Hepatic stellate cell (primary cell): ENCODE measurements at regions not wholly inside any gene's neighbourhood (a gene's known extent, or its start where the extent isn't known, plus 50 kb on each side); places are given as distances from the start of the nearest gene placed in this dataset.
A peak's percentile ranks its signal among the peaks of the same experiment; 100 is the strongest.
"Not testable (repeated sequence)": the region's sequence is repeated elsewhere in the genome, so short reads cannot be mapped to it uniquely, and the experiment has no call there.

ENCODE experiments used
- DNase-seq: peaks from one replicate; pipeline ENCODE4 v3.0.0; 2011; ENCODE audit warnings: low spot score

DNA sequence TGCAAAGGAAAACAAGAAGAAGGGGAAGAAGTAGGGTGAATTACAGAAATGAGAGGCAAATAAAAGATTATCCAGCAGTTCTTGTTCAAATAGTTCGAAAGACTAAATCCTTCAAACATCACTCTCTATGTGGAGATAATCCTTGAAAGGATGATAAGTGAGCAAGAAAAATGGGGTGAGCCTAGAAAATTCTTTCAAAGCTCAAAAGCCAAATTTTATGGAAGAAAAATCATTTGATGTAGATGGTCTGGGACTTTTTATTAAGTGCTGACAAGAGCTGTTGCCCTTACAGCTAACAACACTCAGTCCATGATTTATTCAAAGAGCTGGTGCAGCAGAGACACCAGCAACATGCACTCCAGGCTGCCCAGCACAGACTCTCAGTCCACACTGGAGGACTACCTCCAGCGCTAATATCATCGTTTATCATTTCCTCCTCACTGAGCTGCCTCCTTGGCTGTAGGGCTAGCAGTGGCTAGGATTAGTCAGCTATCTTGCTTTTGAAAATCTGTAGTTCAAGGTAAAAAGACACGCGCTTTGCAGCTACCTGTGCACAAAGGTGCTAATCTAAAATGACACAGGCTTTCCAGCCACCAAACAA lies 264.8 kb upstream of the KIF2A start:
- no peak for DNase-seq

DNA sequence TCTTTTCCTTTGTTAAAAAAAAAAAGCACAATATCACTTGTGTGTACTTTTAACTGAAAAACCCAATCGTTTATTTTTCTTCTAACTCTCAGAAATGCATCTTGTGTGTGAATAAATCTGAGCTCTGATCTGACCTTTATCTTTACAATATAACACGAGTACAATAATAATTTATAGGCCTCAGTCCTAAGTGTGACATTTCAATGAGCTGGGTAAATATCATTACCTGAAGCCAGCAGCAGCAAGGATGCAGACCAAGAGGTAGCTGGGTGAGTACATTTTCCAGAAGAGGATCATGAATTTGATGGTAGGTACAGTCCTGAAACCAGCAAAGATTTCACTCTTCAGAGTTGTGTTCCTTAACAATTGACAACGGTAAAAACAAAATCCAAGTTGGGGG lies 264.0 kb upstream of the KIF2A start:
- DNase-seq: no peak

DNA sequence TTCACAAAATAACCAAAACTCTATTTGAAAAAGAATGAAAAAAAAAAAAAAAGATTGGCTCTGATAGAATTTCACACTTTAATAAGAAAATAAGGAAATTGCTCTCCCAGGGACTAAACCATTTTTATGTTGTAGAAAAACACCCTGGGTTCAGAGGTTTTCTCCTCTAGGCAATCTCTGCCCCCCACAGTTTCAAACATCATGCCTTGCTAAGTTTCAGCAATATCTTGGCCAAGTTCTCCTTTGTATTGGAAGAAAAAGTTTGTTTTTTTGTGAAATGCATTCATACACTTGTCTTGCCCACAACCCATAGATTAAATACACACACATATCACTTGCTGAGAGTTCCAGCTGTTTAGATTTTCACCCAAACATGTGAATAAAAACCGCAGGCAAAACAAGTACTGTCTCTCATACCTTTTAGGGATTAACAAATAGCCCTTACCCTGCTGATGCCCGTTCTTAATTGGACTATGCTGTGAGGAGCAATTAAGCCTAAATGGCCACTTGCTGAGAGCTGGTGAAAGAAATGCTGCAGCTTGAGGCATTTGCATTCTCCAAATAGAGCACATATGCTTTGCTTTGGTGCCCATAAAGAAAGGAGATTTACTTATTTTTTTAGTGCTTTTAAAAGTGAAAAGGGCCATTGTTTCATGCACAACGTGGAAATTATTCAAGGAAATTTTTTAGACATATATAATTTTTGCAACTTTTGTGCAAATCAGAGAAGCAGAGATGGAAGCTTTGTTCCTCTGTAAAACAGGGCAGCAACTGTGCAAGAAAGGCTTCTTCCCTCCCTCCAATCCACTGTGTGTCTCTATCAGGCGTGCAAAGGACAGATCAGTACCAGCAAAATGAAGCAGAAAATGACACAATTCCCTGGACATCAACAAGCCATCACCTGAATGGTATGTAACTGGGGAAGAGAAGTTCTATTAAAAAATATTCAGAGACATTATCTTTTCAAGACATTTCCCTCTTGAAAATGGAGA lies 262.4 kb upstream of the KIF2A start:
- no peak for DNase-seq

DNA sequence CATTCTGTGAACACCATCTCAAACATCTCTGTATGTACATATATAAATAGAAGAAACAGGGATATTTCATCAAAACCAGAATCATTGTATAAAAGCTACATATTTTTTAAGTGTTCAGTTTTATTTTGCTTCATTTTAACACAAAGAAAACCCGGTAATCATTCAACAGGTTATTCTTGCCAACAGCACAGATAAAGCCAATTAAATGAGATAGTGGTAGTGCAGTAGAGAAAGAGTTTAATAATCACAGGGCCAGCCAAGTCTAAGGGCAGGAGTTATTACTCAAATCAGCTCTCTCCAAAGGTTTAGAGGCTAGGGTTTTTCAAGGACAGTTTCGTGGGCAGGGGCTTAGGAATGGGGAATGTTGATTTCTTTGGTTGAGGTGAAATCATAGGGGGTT lies 261.0 kb upstream of the KIF2A start:
- DNase-seq: no peak

DNA sequence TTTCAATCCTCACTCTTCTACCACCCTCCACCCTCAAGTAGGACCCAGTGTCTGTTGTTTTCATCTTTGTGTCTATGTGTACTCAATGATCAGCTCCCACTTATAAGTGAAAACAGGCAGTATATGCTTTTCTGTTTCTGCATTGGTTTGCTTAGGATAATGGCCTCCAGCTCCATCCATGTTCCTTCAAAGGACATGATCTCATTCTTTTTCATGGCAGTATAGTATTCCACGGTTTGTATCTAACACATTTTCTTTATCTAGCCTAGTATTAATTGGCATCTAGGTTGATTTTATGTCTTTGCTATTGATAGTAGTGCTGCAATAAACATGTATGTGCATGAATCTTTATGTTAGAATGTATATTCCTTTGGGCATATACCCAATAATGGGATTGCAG lies 259.8 kb upstream of the KIF2A start:
- no peak for DNase-seq

DNA sequence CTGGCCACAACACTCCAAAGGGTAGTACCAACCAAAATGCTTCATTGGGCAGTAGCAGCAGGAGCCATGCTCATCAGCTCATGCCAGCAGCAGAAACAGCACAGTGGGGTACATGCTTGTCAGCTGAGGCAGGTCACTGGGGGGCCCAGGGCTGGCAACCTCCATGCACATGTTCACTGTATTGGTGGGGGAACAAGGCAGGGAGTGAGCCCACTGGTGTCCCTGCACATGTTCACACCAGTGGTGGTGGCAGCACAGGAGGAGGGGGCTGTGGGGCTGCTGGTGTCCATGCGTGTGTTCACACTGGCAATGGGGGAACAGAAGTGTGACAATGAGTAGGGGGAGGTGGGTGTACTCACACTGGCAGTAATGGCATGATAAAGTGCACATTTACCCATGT lies 254.3 kb upstream of the KIF2A start:
- no peak for DNase-seq

DNA sequence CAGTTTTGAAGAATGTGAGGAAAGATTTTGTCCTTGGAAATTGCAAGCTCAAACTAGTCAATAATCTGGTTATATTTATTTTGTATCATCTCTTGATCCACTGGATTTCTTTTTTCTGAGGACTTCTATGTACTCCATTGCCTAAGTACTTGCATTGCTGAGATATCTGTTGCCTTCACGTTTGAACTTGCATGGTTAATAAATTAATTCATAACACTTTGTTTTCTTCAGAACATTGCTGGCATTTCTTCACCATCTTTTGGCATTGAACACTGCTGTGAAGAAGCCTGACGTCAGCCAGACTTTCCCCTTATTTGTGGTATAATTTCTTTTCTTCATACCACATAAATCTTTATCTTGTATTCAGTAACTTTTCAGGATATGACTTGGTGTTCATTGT lies 246.0 kb upstream of the KIF2A start:
- no peak for DNase-seq

DNA sequence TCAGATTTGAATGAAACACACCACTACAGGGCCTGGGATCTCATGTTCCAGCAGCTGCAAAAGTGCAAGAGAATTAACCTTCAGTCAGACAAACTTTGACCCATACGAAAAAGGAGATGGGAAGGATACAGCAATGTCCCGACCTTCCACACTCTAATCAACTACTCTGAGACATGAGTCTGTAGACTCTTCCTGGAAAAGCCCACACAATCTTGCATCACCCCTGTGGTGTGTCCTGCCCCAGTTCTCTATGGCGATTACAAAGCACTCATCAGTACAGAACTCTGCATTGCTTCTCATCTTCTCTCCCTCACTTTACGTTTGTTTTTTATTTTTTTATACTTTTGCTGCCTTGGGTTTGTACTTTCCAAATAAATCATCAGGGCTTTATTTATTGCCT lies 241.0 kb upstream of the KIF2A start:
- no peak for DNase-seq

DNA sequence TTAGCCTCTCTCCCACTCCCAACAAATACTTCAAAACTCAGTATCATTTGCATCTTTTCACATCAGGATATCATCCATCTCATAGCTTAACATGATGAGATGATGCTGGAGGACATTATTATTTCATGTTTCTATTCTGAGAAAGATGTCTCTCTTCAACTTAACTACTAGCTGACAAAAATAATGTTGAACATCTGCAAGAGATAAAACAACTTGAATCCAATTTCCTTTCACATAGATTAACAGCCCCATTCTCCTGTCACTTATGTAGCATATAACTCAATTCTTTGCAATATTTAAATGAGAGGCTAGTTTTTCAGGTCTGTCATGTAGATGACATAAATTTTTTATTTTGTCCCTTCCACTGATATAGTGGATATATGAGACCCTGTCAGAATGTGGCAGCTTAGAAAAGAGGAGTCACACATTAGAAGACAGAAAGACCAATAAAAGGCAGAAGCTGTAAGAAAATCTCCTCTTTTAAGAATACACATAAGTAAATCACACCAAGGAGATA lies 239.2 kb upstream of the KIF2A start:
- no peak for DNase-seq

DNA sequence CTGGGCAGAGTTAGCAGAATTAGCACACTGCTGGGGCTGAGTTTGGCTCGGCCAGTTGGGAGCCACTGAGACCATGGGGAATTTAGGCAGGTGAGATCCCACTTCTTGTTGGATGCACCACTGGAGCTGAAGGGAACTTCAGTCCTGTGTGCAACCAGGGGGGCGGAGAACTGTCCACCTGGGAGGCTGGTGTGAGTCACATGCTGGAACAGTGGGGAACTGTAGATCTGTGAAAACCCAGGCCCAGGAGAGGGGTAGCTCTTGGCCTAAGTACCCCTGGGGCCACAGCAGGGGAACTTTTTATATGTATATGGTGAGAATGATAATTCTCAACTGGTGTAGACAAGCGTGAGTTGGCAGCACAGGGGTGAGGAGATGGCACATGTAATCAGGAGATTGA lies 237.5 kb upstream of the KIF2A start:
- no peak for DNase-seq

DNA sequence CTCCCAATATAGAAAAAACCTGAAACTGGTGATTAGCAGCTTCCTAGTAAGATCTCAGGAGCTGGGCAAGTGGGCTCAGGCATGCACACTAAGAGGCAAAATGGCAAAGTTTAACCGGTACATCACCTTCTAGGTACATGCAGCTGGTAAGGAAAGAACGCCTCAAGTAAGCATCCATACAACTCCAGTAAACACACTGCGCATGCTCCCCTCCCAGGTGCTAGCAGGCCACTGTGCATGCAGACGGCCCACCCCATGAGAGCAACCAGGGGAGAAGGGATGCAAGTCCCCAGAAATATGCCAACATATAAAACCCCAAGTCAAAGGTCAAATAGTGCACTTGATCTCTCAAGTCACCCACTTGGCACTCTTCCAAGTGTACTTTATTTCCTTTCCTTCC lies 228.6 kb upstream of the KIF2A start:
- DNase-seq: no peak

DNA sequence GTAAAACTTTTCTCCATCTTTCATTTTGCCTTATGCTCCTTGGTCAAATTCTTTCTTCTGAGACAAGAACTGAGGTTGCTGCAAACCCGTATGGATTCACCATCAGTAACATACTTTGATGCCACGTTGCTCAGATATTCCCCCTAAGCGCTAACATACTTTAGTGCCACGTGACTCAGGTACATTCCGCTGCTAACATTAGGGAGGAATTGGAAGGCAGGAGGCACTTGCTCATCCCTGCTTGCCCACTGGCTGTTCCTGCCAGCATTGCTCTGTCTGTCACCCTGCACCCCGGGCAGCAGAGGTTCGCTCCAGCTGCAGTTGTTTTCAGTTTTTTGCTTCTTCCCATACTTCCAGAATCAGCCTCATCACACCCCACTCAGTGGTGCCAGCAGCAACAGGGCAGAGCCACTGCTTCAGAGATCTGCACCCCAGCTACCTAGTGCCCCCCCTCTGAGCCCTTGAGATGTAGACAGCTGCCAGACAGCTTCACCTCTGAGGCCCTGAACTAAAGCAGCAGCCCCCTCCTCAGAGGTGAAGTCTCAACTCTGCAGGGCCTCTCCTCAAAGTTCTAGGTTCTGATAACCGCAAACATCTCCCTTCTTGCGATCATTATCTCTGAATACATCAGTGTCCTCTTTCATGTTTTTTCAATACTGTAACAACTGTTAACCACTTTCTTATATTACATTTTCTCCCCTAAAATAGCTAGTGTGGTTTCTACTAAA lies 228.0 kb upstream of the KIF2A start:
- no peak for DNase-seq

DNA sequence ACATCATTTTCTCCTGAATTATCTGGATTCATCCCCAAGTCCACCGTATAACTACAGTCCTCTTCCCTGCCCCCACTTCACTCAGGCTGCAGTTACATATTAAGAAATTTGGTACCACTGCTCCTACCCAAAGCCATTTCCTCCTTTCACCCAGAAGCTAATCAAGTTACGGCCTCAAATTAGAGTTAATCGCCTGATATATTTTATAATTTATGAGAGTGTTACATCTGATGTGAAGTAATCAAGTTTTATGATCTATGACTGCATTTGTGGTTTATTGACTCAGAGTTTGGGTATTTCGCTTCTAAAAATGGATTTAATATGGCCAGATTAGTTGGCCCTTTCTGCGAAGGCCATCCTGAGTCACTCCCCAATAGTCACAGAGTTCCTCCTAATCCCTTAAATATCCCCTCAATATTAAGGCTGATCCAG lies 223.6 kb upstream of the KIF2A start:
- DNase-seq: peak; percentile 9

DNA sequence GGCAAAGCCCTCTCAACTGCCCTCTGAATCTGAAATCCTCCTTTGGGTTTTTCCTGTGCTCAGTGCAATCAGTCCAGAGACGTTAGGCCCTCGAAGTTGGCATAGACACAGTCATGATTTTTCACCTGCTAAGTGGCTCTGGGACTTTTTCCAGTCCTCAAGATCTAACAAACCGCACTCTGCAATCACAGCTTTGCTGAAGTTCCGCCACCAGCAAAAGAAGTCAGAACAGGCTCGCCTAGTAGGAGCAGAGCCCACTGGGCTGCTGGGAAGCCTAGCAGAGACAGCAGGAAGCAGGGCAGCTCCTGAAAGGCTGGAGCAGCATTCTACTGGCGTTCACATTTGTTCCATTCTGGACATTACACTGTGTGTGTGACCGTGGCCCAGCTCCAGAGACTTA lies 222.8 kb upstream of the KIF2A start:
- DNase-seq: no peak

DNA sequence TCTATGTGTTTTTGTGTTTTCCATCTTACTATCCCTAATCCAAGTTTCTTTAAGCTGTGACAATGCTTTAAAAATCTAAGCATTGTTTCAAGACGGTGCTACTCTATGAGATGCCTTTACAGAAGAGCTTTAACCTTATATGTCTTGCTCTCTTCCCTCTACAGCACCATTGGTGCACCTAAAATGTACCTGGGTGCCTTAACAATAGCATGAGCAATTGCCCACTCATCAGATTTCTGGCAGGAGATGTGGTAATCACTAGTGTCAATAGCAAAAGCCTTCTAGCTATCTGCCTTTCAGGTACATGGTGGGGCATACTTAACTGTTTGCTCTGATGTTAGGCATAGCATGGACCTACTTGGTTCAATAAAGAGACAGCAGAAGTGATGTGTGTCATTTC lies 222.3 kb upstream of the KIF2A start:
- no peak for DNase-seq

DNA sequence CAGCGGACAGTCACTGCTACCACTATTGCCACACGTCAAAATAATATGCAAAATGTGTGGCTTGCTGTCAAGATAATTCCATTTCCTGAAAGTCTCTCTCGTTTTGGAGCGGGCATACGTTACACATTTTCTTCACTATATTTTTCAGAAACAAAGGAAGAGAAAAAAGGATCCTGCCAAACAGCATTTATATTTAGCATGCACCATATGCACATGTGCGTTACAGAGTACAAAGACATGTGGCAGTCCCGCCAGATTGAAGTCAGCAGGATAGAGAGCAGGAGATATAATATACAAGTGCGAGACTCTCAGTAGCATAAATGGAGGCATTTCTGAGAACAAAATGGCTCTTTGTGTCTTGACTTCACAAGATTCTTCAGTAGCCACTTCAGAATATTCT lies 221.6 kb upstream of the KIF2A start:
- no peak for DNase-seq

DNA sequence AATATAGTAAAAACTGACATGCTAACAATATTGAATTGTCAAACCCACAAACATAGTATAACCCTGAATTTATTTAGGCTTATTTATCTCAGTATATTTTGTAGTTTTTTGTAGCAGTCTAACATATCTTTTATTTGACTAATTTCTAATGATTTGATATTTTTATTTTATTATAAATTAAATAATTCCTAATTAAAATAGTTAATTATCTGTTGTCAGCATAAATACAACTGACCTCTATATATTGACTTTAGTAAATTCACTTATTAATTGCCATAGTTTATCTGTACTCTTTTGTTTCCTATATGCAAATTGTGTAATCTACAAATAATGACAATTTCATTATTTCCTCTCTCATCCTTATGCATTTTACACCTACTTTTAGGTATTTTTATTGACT lies 215.1 kb upstream of the KIF2A start:
- no peak for DNase-seq

DNA sequence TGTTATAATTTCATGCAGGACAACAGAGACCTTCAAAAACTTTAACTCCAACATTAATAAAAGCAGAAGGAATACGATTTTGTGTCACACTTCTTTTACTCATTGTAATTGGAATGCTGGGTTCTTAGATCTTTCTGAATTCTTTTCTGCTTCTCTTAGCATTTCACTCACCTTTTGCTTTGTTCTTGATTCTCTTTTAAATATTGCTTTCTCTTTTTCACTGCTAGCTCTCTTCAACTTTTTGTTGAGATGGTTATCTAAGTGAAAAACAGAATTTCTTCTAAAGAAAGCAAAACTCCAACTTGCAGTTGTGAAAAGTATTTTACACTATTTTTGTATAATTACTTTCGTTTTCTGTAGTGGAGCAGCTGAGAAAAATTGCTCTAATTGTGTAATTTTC lies 212.6 kb upstream of the KIF2A start:
- no peak for DNase-seq

DNA sequence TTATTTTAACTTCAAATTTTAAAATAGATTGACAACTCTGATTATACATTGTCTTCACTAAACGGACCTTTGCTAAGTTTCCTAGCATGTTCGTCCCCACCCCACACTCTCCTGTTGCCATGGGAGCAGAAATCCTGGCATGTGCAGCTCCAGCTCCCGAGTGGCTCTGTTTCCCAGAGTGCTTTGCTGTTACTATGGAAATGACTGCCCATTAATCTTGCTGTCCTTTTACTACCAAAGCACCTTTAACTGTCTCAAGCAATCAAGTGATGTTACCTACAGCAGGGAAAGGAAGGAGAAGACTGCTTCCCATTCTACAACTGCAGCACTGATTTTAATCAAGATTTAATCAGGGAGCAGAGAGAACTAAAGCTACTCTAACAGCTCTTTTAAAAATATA lies 212.0 kb upstream of the KIF2A start:
- DNase-seq: no peak

DNA sequence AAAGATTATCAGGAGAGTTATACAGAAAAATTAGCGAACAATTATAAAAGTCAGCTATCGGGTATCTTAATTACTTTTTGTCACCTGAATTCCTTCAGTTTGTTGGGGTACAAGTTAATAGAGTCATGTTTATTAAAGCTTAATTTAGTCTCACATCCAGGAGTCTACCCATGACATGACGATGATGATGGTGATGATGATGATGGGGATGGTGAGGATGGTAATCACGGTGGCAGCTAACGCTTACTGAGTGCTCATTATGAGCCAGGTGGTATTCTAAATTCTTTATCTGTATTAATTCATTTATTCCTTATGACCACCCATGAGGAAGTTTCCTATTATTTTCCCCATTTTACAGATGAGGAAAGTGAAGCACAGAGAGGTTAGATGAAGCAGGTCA lies 208.6 kb upstream of the KIF2A start:
- DNase-seq: no peak

DNA sequence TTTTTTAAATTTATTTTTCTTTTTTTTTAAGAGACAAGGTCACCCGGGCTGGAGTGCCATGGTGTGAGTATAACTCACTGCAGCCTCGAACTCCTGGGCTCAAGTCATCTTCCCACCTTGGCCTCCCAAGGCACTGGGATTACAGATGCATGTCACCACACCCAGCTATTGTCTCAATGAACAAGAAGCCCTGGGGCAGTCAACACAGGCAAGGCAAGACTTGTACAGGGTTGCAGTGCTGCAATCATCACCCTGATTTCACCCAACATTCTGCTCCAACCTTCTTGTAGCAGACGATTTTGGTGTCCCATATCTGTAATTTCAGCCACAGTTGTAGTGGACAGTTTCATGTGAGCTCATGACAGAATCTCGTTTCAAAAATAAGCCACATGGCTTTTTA lies 205.8 kb upstream of the KIF2A start:
- no peak for DNase-seq

DNA sequence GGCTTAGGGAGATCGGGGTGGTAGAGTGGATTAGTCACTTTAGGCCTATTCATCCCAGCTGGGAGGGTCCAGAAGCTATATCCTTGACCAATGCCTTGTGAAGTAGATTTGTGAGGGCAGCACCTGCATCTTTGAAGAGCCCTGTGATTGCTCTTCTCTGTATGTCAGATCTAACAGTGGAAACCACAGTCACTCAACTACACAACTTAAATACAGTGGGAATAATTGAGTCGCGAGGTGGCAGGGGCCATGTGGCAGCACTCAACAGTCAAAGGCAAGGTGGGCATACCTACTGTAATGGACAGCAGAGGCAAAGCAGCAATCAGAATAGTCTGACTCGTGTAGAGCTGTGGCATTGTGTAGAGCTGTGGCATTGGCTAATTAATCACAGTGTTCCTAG lies 202.1 kb upstream of the KIF2A start:
- DNase-seq: not testable (repeated sequence)

DNA sequence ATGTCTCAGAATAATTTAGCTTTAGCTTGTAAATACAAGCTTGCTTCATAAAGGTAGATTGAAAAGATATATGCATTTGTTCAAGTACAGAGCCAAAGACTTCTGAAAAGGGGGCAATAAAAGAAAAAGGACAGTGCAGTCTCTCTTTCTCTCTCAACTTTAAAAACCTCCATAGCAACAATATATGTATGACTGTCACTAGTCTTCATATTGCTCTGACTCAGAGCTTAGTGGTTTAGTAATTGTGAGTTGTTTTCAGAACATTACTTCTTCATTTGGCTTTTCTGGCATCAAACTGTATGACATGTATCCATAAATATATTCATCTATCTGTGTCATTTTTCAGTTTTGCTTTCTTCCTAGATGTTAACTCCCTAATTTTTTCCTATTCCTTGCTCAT lies 194.6 kb upstream of the KIF2A start:
- no peak for DNase-seq
